Astrocyte (in vitro differentiated cells and primary cell): ENCODE measurements at regions not wholly inside any gene's neighbourhood (a gene's known extent, or its start where the extent isn't known, plus 50 kb on each side); places are given as distances from the start of the nearest gene placed in this dataset.

Source experiments
- DNase-seq: peaks from one replicate; pipeline ENCODE4 v3.0.0-alpha.2; 2010; ENCODE audit warnings: low read depth
- FAIRE-seq: peaks from 2 replicates; lab custom pipeline; 2011; peaks lifted over from hg19 to GRCh38; lab: Jason Lieb, UNC
- H2AFZ ChIP-seq: 2 replicates; pipeline ENCODE4 v1.6.0; 2012; ENCODE audit warnings: low read depth, low read length, inconsistent platforms
- H3K27ac ChIP-seq: 2 replicates; pipeline ENCODE4 v1.5.1; 2011; ENCODE audit warnings: low read depth, low read length, inconsistent platforms
- H3K27me3 ChIP-seq: 2 replicates; pipeline ENCODE4 v1.6.0; 2011; ENCODE audit warnings: low read length, inconsistent platforms; ENCODE audit not compliant: insufficient read depth
- H3K36me3 ChIP-seq: 2 replicates; pipeline ENCODE4 v1.5.1; 2011; ENCODE audit warnings: low read length, inconsistent platforms; ENCODE audit not compliant: insufficient read depth
- H3K4me1 ChIP-seq: 2 replicates; pipeline ENCODE4 v1.5.1; 2011; ENCODE audit warnings: low read length, inconsistent platforms; ENCODE audit not compliant: insufficient read depth
- H3K4me2 ChIP-seq: 2 replicates; pipeline ENCODE4 v1.6.0; 2012; ENCODE audit warnings: low read length, inconsistent platforms
- H3K4me3 ChIP-seq: 2 replicates; pipeline ENCODE4 v1.5.1; 2011; ENCODE audit warnings: low read depth, mild to moderate bottlenecking, low read length, inconsistent platforms; ENCODE audit not compliant: insufficient read depth
- H3K79me2 ChIP-seq: 2 replicates; pipeline ENCODE4 v1.6.0; 2012; ENCODE audit warnings: mild to moderate bottlenecking, low read length, inconsistent platforms; ENCODE audit not compliant: insufficient read depth
- H3K9ac ChIP-seq: 2 replicates; pipeline ENCODE4 v1.6.0; 2012; ENCODE audit warnings: mild to moderate bottlenecking, low read length, inconsistent platforms
- H3K9me3 ChIP-seq: 2 replicates; pipeline ENCODE4 v1.5.1; 2012; ENCODE audit warnings: low read depth, mild to moderate bottlenecking, low read length, inconsistent platforms; ENCODE audit not compliant: insufficient read depth
- H4K20me1 ChIP-seq: 2 replicates; pipeline ENCODE4 v1.6.0; 2012; ENCODE audit warnings: low read length, inconsistent platforms; ENCODE audit not compliant: insufficient read depth
- H3K27ac Mint-ChIP-seq: one replicate; pipeline ENCODE4 v1.8.0; 2021; ENCODE audit warnings: mild to moderate bottlenecking, mixed read lengths; ENCODE audit not compliant: unreplicated experiment
- H3K27me3 Mint-ChIP-seq: one replicate; pipeline ENCODE4 v1.8.0; 2021; ENCODE audit warnings: low read depth, mixed read lengths; ENCODE audit not compliant: unreplicated experiment
- H3K36me3 Mint-ChIP-seq: one replicate; pipeline ENCODE4 v1.8.0; 2021; ENCODE audit warnings: low read depth, mixed read lengths; ENCODE audit not compliant: unreplicated experiment
- H3K4me1 Mint-ChIP-seq: one replicate; pipeline ENCODE4 v1.8.0; 2021; ENCODE audit warnings: low read depth, mixed read lengths; ENCODE audit not compliant: unreplicated experiment
- H3K4me3 Mint-ChIP-seq: one replicate; pipeline ENCODE4 v1.8.0; 2021; ENCODE audit warnings: mild to moderate bottlenecking, moderate library complexity, mixed read lengths; ENCODE audit not compliant: unreplicated experiment
- H3K9me3 Mint-ChIP-seq: one replicate; pipeline ENCODE4 v1.8.0; 2021; ENCODE audit warnings: mild to moderate bottlenecking, mixed read lengths; ENCODE audit not compliant: unreplicated experiment
- CTCF ChIP-seq: IDR thresholded peaks from 2 replicates; pipeline ENCODE4 v1.5.1; 2011; ENCODE audit warnings: low read depth, mild to moderate bottlenecking, inconsistent platforms, low read length, moderate library complexity; ENCODE audit not compliant: insufficient read depth
- EZH2 ChIP-seq: IDR thresholded peaks from 2 replicates; pipeline ENCODE4 v1.6.1; 2012; ENCODE audit warnings: mild to moderate bottlenecking, low read length, inconsistent platforms; ENCODE audit not compliant: insufficient read depth

GRCh38 chr9:129398961-129399633 lies 221.0 kb upstream of the IER5L start:
- no peaks in the 10 kb centered on the region for H3K79me2 ChIP-seq
- H3K36me3 Mint-ChIP-seq = no peaks in the 10 kb centered on the region
- H3K4me1 Mint-ChIP-seq = peaks cover 5% of the 10 kb centered on the region
- H3K9ac ChIP-seq = no peak overlapping the region
- no peak overlapping the region for H2AFZ ChIP-seq
- no peaks in the 10 kb centered on the region for H3K27me3 Mint-ChIP-seq
- no peak overlapping the region for H3K27ac Mint-ChIP-seq
- FAIRE-seq = no peak
- no peaks in the 10 kb centered on the region for H3K9me3 Mint-ChIP-seq
- H3K9me3 ChIP-seq = peaks cover 2% of the 10 kb centered on the region
- H3K36me3 ChIP-seq = no peaks in the 10 kb centered on the region
- no peak overlapping the region for H3K4me2 ChIP-seq
- no peak overlapping the region for H3K4me3 Mint-ChIP-seq
- TF ChIP-seq EZH2 (no peak), CTCF (no peak)
- no peaks in the 10 kb centered on the region for H4K20me1 ChIP-seq
- H3K27me3 ChIP-seq = peaks cover 9% of the 10 kb centered on the region
- no peak overlapping the region for H3K27ac ChIP-seq
- no peak for DNase-seq
- peaks cover 4% of the 10 kb centered on the region for H3K4me1 ChIP-seq
- H3K4me3 ChIP-seq = no peak overlapping the region

DNA sequence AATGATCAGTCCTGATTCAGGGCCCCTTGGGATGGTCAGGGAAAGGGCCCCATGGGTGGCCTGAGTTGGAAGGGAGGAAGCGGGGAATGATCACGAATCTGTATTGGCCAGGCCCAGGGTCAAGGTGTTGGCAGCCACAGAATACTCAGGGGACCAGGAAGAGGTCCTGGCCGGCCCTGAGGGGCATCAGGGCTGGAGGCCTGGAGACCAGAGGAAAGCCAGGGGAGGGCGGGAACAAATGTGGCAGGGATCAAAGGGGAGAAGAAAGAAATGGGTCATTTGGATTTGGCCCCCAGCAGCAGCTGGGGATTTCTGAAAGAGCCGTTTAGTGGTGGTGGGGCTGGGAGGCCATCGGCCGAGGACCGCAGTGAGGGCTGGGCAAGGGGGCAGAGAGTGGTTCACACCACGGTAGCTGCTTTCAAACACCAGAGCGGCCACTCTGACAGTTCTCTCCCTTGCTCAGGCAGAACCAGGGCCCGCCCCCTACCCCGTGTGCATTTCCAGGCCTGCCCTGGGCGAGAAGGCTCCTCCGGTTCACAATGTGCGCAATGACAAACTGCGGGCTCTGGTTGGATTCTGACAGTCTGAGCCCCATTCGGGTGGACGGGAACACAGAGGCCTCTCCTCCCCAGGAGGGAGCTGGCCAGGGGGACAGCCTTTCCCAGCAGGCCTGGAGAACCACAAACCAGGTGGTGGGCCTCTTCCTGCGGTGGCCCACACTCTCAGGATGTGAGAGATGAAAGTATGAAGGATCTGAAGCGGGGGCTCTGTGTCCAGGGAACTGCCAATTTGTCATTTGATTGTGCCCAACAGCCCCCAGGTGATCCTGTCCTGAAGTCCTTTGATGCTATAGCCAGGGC lies 220.3 kb upstream of the IER5L start:
- FAIRE-seq (no peak), DNase-seq (no peak)
- H3K36me3 ChIP-seq = no peaks in the 10 kb centered on the region
- Mint-ChIP-seq H3K4me1 (no peaks in the 10 kb centered on the region), H3K36me3 (no peaks in the 10 kb centered on the region), H3K9me3 (no peaks in the 10 kb centered on the region), H3K27me3 (peaks cover under 1% of the 10 kb centered on the region), H3K4me3 (no peak overlapping the region), H3K27ac (no peak overlapping the region)
- no peak overlapping the region for H3K27ac ChIP-seq
- H3K4me1 ChIP-seq = peaks cover 4% of the 10 kb centered on the region
- H4K20me1 ChIP-seq = no peaks in the 10 kb centered on the region
- TF ChIP-seq CTCF = no peak
- no peak for TF ChIP-seq EZH2
- peaks cover 9% of the 10 kb centered on the region for H3K27me3 ChIP-seq
- H3K4me3 ChIP-seq = no peak overlapping the region
- H3K4me2 ChIP-seq = no peak overlapping the region
- peaks cover 2% of the 10 kb centered on the region for H3K9me3 ChIP-seq
- H2AFZ ChIP-seq = no peak overlapping the region
- H3K79me2 ChIP-seq = no peaks in the 10 kb centered on the region
- H3K9ac ChIP-seq = no peak overlapping the region

- peaks cover 2% of the 10 kb centered on the region for H3K9me3 ChIP-seq
- H3K9ac ChIP-seq = no peak overlapping the region
- no peaks in the 10 kb centered on the region for H3K4me1 Mint-ChIP-seq
- H3K4me1 ChIP-seq = peaks cover 2% of the 10 kb centered on the region
- H3K36me3 ChIP-seq = no peaks in the 10 kb centered on the region
- no peak for DNase-seq
- no peak for TF ChIP-seq CTCF
- TF ChIP-seq EZH2 = no peak
- peaks cover 6% of the 10 kb centered on the region for H3K27me3 Mint-ChIP-seq
- H3K27ac ChIP-seq = no peak overlapping the region
- H3K4me3 Mint-ChIP-seq = no peak overlapping the region
- no peaks in the 10 kb centered on the region for H3K36me3 Mint-ChIP-seq
- peaks cover 9% of the 10 kb centered on the region for H3K27me3 ChIP-seq
- no peak overlapping the region for H3K4me2 ChIP-seq
- no peaks in the 10 kb centered on the region for H4K20me1 ChIP-seq
- H3K27ac Mint-ChIP-seq = no peak overlapping the region
- no peak overlapping the region for H2AFZ ChIP-seq
- FAIRE-seq = no peak
- no peaks in the 10 kb centered on the region for H3K9me3 Mint-ChIP-seq
- H3K79me2 ChIP-seq = no peaks in the 10 kb centered on the region
- no peak overlapping the region for H3K4me3 ChIP-seq
These were observed 219.3 kb upstream of the IER5L start for GRCh38 chr9:129397335-129397734.
